Umbilical cord (tissue), 1 donor: ENCODE measurements at regions not wholly inside any gene's neighbourhood (a gene's known extent, or its start where the extent isn't known, plus 50 kb on each side); places are given as distances from the start of the nearest gene placed in this dataset.

ENCODE experiments used
- DNase-seq: peaks from one replicate; pipeline ENCODE4 v3.0.0-alpha.2; 2015; ENCODE audit warnings: low spot score

- no peak for DNase-seq
These were observed 153.9 kb downstream of the INSIG2 start for GRCh38 chr2:118242216-118242615.

DNA sequence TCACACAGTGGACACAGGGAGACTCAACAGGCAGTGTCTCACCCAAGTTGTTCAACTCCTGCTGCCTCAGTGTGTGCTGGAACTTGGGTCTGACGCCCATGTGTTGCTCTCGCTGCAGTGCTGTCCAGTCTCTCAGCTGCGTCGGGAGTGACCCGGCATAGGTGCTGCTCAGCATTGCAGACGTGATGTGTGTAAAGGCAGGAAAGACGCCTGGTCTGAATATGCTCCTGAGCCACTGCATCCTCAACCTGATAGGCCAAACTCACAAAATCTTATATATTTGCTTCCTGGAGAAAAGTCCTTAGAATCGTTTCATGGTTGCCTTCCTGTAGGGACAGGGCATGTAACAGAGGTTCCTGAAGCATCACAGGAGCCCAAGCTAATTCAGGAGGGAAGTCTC is 152.9 kb downstream of the INSIG2 start:
- DNase-seq: no peak

DNA sequence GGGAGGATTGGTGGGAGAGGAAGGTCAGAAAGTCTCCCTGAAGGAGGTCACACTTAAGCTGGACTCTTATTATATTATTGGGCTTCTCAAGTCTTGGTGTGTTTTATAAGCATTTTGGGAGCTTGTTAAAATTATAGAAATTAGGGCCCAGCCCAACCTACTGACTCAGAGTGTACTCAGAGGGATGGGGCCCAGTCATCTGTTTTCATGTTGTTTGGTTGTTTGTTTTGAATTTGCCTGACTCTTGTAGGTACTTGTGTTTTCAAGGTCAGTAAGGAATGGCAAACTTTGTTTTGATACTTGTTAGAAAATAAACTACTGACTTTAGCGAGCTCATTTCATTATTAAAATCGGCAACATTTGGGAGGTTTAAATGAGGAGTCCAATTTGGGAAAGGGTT is 152.0 kb downstream of the INSIG2 start:
- no peak for DNase-seq

GRCh38 chr2:118239284-118239683 is 151.0 kb downstream of the INSIG2 start:
- no peak for DNase-seq

DNA sequence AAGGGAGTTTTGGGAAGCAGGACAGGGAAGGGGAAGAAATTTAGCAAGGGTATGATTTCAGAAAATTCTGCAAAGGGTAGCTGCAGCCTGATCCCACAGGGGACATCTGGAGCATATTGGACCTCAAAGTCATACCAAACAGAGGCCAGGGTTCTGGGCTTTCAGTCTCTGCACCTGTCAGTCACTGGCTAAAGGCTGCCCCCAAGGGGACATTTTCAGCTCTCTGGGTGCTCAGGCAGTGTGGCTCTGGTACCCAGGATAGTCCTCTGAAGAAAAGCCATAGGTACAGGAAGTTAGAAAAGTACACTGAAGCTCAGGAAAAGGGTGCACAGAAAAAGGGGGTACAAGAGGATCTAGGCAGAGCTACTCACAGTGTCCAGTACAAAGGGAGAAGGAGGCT is 149.2 kb downstream of the INSIG2 start:
- no peak for DNase-seq

DNA sequence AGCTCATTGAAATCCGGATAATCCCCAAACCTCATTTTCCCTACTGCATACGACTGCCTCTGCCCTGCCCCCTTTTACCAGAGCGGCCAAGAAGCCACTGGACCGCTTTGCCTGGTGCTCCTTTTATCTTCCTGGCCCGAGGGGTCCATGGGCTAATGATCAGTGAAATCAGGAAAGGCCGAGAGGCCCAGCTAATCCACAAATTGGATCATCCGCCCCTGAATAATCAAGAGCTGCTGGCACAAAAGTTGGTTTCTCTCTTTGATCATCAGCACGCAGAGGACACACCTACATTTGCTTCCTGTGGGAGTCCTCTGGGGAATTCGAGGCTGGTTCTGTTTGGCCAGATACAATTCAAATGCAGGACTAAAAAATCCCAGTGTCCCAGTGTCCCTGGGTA is 144.5 kb downstream of the INSIG2 start:
- no peak for DNase-seq

DNA sequence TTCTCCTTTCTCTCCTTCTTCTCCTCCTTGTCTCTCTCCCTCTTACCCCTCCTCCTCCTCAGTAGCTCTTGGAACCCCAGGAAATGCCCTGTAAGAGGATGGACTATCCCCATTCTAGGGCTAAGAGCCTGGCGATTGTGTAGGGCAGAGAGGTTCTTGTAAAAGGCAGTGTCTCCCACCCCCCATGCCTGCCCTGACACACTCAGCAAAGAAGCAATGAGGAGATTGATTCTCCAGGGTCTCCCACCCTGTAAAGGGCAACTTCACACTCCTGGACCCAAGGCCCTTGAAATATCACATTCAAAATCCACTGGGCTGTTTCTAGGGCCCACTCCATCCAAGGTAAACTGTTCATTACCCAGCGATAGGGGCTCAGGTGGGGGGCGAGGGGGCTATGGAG is 144.1 kb downstream of the INSIG2 start:
- DNase-seq: no peak

- no peak for DNase-seq
These were observed 143.5 kb downstream of the INSIG2 start for GRCh38 chr2:118231759-118232158.

DNA sequence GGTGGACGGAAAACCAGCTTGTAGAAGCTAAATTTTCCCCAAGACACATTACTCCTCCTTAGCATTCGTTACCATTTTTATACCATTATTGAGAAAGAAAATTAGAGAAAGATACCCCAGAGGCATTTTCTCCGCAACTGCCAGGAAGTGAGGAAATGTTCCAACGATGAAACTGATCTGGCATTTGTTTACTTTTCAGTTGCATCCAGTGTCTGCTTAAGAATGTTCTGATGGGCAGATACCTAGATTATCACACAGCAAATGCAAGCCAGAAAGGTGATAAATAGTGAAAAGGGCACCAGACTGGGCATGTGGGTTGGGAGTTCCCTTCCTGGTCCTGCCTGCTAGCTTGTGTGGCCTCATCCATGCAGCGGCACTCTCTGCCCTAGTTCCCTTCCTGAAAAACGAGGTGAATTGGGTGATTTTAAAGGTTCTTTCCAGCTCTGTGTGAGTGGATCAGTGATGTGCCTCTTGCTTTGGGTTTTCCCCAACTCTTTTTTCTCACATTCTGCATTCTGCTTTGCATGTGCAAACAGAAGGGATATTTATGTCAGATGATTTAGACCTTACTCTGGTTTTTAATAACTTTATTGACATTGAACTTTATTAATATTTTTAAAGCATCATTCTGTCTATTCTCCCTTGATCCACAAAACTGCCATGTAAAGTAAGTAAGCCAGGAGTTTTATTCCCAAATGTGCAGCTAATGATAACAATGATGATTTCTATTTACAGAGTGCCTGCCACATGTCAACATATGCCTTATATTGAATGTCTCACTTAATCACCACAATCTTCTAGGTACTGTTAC is 139.6 kb downstream of the INSIG2 start:
- no peak for DNase-seq

- DNase-seq: no peak
These were observed 137.4 kb downstream of the INSIG2 start for GRCh38 chr2:118225666-118226065.

DNA sequence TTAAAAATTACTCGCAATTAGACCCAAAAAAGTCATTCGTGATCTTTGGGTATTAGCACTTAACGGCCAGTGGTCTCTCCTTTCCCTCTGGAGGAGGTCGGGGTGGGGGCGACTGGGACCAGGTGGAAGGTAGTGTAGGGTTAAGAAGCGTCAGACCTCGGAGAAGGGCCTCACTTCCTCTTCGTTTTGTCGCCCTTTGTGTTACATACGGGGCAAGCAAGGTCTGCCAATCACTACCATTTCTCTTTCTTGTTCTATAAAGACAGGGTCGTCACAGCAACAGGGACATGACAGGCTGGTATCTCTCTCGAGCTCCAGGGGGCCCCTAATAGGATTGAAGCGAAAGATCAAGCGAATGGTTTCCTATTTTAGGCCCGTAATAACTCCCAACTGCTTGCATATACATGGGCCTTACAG is 136.6 kb downstream of the INSIG2 start:
- no peak for DNase-seq

- peak; percentile 20 for DNase-seq
These were observed 136.0 kb downstream of the INSIG2 start for GRCh38 chr2:118223992-118224894.

GRCh38 chr2:118223511-118223991 is 135.3 kb downstream of the INSIG2 start:
- no peak for DNase-seq

GRCh38 chr2:118222672-118223421 is 134.6 kb downstream of the INSIG2 start:
- peak; percentile 21 for DNase-seq

GRCh38 chr2:118222273-118222594 is 134.0 kb downstream of the INSIG2 start:
- DNase-seq: no peak

- DNase-seq: peak; percentile 86
These were observed 133.4 kb downstream of the INSIG2 start for GRCh38 chr2:118221536-118222272.

GRCh38 chr2:118219611-118220010 is 131.3 kb downstream of the INSIG2 start:
- DNase-seq: no peak

- DNase-seq: no peak
These were observed 128.0 kb downstream of the INSIG2 start for GRCh38 chr2:118216224-118216623.

DNA sequence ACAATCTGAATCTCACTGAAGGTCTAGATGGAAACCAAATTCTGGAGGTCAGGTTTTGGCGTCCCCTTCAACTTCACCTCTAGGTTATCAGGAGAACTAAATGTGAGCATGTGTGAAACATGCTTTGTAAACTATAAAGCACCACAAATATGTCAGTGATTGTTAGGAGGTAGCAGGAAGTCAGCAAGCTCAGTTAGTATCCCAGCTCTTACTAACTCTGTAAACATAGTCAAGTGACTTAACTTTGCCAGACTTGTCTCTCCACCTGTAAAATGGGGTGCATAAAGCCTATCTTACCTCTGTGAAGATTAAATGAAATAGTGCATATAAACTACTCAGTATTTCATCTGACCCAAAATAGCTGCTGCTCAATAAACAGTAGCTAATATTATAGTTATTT is 121.5 kb downstream of the INSIG2 start:
- DNase-seq: no peak

DNA sequence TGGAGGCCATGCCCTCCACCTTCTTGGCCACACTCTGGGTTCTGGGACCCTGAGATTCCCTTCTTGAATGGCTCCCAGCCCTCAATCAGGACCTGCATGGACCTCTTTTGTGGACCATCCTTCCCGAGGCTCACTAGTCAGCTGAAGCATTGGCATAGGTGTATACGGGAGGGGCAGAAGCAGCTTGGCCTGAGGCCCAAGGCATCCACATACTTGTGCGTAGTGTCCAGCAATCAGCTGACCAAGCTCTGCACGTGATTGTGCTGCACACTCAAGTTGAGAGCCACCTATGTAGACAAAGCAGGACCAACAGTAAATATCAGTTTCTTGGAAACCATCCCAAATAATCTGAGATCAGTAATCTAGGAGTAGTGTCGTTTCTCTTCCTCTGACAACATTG is 119.6 kb downstream of the INSIG2 start:
- no peak for DNase-seq

DNA sequence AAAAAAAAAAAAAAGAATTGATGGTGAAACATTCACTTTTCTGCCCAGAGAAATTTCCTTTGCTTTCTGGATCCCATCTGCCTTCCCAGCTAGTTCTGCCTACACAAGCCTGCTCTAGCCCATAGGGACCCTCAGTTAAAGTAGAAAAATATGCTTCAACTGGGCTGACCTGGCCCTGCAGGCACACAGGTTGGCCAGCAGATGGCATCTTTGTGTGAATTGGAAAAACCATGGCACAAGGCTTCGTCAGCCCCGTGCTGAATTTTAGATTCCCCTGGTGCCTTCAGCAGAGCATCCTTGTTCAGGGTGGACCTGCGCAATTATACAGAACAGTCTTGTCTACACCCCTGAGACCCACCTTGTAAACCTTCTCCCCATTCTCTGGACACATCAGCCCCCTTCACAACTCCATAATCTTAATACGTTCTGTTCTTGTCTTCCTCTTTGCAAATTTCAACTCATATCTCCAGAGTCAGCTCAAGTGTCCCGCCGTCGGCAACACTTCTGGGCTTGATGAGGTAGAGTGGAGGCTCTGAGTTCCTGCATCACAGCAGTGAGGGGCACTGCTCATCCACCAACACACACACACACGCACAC is 114.5 kb downstream of the INSIG2 start:
- DNase-seq: peak; percentile 21
